ENCODE measurements at regions not wholly inside any gene's neighbourhood (a gene's known extent, or its start where the extent isn't known, plus 50 kb on each side); places are given as distances from the start of the nearest gene placed in this dataset.

DNA sequence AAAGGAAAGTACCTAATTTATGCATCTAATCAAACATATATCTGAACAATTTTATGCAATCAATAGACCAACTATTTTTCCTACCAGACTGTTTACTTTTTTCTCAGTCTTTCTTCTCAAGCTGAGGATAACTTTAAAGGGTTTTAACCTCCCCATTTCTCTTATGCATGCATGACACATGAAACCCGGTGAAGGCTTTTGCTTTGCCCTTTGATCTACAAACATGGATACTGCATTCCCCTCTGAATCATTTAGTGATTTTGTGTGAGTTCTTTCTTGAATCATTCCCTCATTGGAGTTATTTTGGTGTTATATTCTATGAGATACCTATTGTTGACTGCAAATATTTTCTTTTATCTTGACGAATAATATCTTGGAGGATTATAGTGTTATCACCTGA is 931.9 kb upstream of the CNTNAP5 start:
- TF ChIP-seq EZH2 (IDR thresholded peaks at IDR 0.05; ENCODE audit: borderline replicate concordance, insufficient read depth, low read depth, low read length, poor library complexity, severe bottlenecking): no peak
- TF ChIP-seq, protein P1, sequence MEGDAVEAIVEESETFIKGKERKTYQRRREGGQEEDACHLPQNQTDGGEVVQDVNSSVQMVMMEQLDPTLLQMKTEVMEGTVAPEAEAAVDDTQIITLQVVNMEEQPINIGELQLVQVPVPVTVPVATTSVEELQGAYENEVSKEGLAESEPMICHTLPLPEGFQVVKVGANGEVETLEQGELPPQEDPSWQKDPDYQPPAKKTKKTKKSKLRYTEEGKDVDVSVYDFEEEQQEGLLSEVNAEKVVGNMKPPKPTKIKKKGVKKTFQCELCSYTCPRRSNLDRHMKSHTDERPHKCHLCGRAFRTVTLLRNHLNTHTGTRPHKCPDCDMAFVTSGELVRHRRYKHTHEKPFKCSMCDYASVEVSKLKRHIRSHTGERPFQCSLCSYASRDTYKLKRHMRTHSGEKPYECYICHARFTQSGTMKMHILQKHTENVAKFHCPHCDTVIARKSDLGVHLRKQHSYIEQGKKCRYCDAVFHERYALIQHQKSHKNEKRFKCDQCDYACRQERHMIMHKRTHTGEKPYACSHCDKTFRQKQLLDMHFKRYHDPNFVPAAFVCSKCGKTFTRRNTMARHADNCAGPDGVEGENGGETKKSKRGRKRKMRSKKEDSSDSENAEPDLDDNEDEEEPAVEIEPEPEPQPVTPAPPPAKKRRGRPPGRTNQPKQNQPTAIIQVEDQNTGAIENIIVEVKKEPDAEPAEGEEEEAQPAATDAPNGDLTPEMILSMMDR (IDR thresholded peaks at IDR 0.05): no peak
- no peak overlapping the region for H3K4me3 ChIP-seq (ENCODE audit: control extremely low read depth in 1 of 5, extremely low read depth in 1 of 5, insufficient read depth in 1 of 5, low read depth in 2 of 5, low read length in 4 of 5)
- Mint-ChIP-seq H3K4me1 (no peaks in the 10 kb centered on the region), H3K27me3 (no peaks in the 10 kb centered on the region), H3K27ac (no peak overlapping the region), H3K4me3 (no peak overlapping the region), H3K9me3 (ENCODE audit: insufficient read depth) (peaks cover 6% of the 10 kb centered on the region)
- H3K4me2 ChIP-seq (replicated peaks; ENCODE audit: low read depth, low read length, poor library complexity, severe bottlenecking): no peak overlapping the region
- no peak overlapping the region for H3K9ac ChIP-seq (ENCODE audit: low read length)
- H3K27ac ChIP-seq (ENCODE audit: low read length in 2 of 2): no peak overlapping the region
- WGBS (ENCODE audit: insufficient coverage): no CpG with 5 or more reads among the region's 2 CpGs
- ChIA-PET CTCF (no interaction called here), POLR2A (no interaction called here)
- intact Hi-C loops (cut with micrococcal nuclease): no loop called here
- DNase-seq (no peak), ATAC-seq (ENCODE audit: low read depth) (no peak)
- no peaks in the 10 kb centered on the region for H3K27me3 ChIP-seq (replicated peaks in 1 of 4; ENCODE audit: control extremely low read depth in 1 of 4, control insufficient read depth in 3 of 4, insufficient read depth in 4 of 4, low read length in 3 of 4)
- H4K20me1 ChIP-seq (ENCODE audit: control insufficient read depth, insufficient read depth, low read length, poor library complexity, severe bottlenecking): no peaks in the 10 kb centered on the region
- H3K4me1 ChIP-seq (ENCODE audit: control insufficient read depth in 2 of 2, insufficient read depth in 2 of 2, low read length in 2 of 2): no peaks in the 10 kb centered on the region
- H2AFZ ChIP-seq (ENCODE audit: insufficient read depth, low read depth, low read length, poor library complexity, severe bottlenecking): no peak overlapping the region
- no peaks in the 10 kb centered on the region for H3K36me3 ChIP-seq (replicated peaks in 1 of 2; ENCODE audit: control extremely low read depth in 1 of 2, control insufficient read depth in 1 of 2, extremely low read depth in 1 of 2, insufficient read depth in 2 of 2, low read length in 1 of 2)
- H3K79me2 ChIP-seq (ENCODE audit: control insufficient read depth, insufficient read depth, low read length): no peaks in the 10 kb centered on the region
- peaks cover 0 to 6% (median 0%) of the 10 kb centered on the region in 3 donors for H3K9me3 ChIP-seq (ENCODE audit: control extremely low read depth in 1 of 3, control insufficient read depth in 2 of 3, insufficient read depth in 1 of 3, low read length in 2 of 3)

DNA sequence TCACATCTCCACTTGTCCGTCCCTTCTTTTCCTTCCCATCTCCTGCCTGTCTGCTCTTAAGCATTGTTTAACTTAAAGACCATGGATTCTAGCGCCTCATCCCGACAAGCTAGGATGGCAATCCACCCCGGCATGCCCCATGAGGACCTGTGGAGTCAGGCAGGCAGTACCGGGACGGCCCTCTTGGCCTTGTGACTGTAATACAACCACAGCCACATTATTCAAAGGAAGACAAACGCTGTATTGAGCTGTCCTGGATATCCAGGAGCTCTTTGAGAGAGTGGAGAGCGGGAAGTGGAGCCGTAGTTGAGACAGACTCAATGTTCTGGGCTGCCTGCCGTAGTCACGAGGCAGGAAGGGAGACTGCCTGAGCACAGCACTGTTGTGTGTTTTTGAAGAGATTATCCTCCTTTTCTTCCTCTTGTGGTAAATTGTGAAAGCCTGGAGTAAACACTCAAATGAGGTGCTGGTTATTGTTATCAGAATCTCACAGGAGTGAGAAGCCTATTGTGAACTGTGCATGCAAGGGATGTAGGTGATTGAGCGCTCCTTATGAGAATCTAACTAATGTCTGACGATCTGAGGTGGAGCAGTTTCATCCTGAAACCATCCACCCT is 929.8 kb upstream of the CNTNAP5 start:
- H3K27ac Mint-ChIP-seq: no peak overlapping the region
- no peaks in the 10 kb centered on the region for H4K20me1 ChIP-seq (ENCODE audit: control insufficient read depth, insufficient read depth, low read length, poor library complexity, severe bottlenecking)
- DNase-seq: no peak
- H3K4me3 Mint-ChIP-seq: no peak overlapping the region
- intact Hi-C loops (cut with micrococcal nuclease): no loop called here
- H2AFZ ChIP-seq (ENCODE audit: insufficient read depth, low read depth, low read length, poor library complexity, severe bottlenecking): no peak overlapping the region
- no peaks in the 10 kb centered on the region for H3K27me3 Mint-ChIP-seq
- H3K4me3 ChIP-seq (ENCODE audit: control extremely low read depth in 1 of 5, extremely low read depth in 1 of 5, insufficient read depth in 1 of 5, low read depth in 2 of 5, low read length in 4 of 5): no peak overlapping the region
- CTCF ChIA-PET: no interaction called here
- no peak for TF ChIP-seq EZH2 (IDR thresholded peaks at IDR 0.05; ENCODE audit: borderline replicate concordance, insufficient read depth, low read depth, low read length, poor library complexity, severe bottlenecking)
- TF ChIP-seq, protein P1 (IDR thresholded peaks at IDR 0.05): no peak
- no peak for ATAC-seq (ENCODE audit: low read depth)
- no peaks in the 10 kb centered on the region for H3K4me1 Mint-ChIP-seq
- WGBS (ENCODE audit: insufficient coverage): 60% methylated on average over 7 of the region's 13 CpGs
- POLR2A ChIA-PET: no interaction called here
- no peaks in the 10 kb centered on the region for H3K79me2 ChIP-seq (ENCODE audit: control insufficient read depth, insufficient read depth, low read length)
- no peaks in the 10 kb centered on the region for H3K27me3 ChIP-seq (replicated peaks in 1 of 4; ENCODE audit: control extremely low read depth in 1 of 4, control insufficient read depth in 3 of 4, insufficient read depth in 4 of 4, low read length in 3 of 4)
- H3K36me3 ChIP-seq (replicated peaks in 1 of 2; ENCODE audit: control extremely low read depth in 1 of 2, control insufficient read depth in 1 of 2, extremely low read depth in 1 of 2, insufficient read depth in 2 of 2, low read length in 1 of 2): no peaks in the 10 kb centered on the region
- no peaks in the 10 kb centered on the region for H3K4me1 ChIP-seq (ENCODE audit: control insufficient read depth in 2 of 2, insufficient read depth in 2 of 2, low read length in 2 of 2)
- no peak overlapping the region for H3K27ac ChIP-seq (ENCODE audit: low read length in 2 of 2)
- no peak overlapping the region for H3K9ac ChIP-seq (ENCODE audit: low read length)
- H3K9me3 Mint-ChIP-seq (ENCODE audit: insufficient read depth): peaks cover 6% of the 10 kb centered on the region
- H3K4me2 ChIP-seq (replicated peaks; ENCODE audit: low read depth, low read length, poor library complexity, severe bottlenecking): no peak overlapping the region
- H3K9me3 ChIP-seq (ENCODE audit: control extremely low read depth in 1 of 3, control insufficient read depth in 2 of 3, insufficient read depth in 1 of 3, low read length in 2 of 3): peaks cover 0 to 6% (median 1%) of the 10 kb centered on the region in 3 donors
